ENCODE measurements at regions not wholly inside any gene's neighbourhood (a gene's known extent, or its start where the extent isn't known, plus 50 kb on each side); places are given as distances from the start of the nearest gene placed in this dataset.

- DNase-seq (ENCODE audit: low spot score), result no peak
- in situ Hi-C loops (cut with MboI; ENCODE audit: low sequenced_read_pairs, unreplicated experiment), result no loop called here
- no peak for TF ChIP-seq CTCF (IDR thresholded peaks at IDR 0.05; ENCODE audit: borderline replicate concordance, control extremely low read depth, extremely low read depth, insufficient read depth, missing control alignments)
These were observed 209.5 kb upstream of the CPEB2 start for GRCh38 chr4:14792702-14793227.

- no peak for TF ChIP-seq CTCF (IDR thresholded peaks at IDR 0.05; ENCODE audit: borderline replicate concordance, control extremely low read depth, extremely low read depth, insufficient read depth, missing control alignments)
- in situ Hi-C loops (cut with MboI; ENCODE audit: low sequenced_read_pairs, unreplicated experiment), result no loop called here
- DNase-seq (ENCODE audit: low spot score), result no peak
These were observed 201.3 kb upstream of the CPEB2 start for GRCh38 chr4:14800977-14801376.

GRCh38 chr4:14802596-14802995 lies 199.7 kb upstream of the CPEB2 start:
- no peak for DNase-seq (ENCODE audit: low spot score)
- in situ Hi-C loops (cut with MboI; ENCODE audit: low sequenced_read_pairs, unreplicated experiment), result no loop called here
- TF ChIP-seq CTCF (IDR thresholded peaks at IDR 0.05; ENCODE audit: borderline replicate concordance, control extremely low read depth, extremely low read depth, insufficient read depth, missing control alignments), result no peak

- in situ Hi-C loops (cut with MboI; ENCODE audit: low sequenced_read_pairs, unreplicated experiment), result no loop called here
- no peak for DNase-seq (ENCODE audit: low spot score)
- TF ChIP-seq CTCF (IDR thresholded peaks at IDR 0.05; ENCODE audit: borderline replicate concordance, control extremely low read depth, extremely low read depth, insufficient read depth, missing control alignments), result no peak
These were observed 194.4 kb upstream of the CPEB2 start for GRCh38 chr4:14807856-14808255.

GRCh38 chr4:14809203-14809602 lies 193.1 kb upstream of the CPEB2 start:
- TF ChIP-seq CTCF (IDR thresholded peaks at IDR 0.05; ENCODE audit: borderline replicate concordance, control extremely low read depth, extremely low read depth, insufficient read depth, missing control alignments), result no peak
- no peak for DNase-seq (ENCODE audit: low spot score)
- in situ Hi-C loops (cut with MboI; ENCODE audit: low sequenced_read_pairs, unreplicated experiment), result no loop called here

- DNase-seq (ENCODE audit: low spot score), result no peak
- no peak for TF ChIP-seq CTCF (IDR thresholded peaks at IDR 0.05; ENCODE audit: borderline replicate concordance, control extremely low read depth, extremely low read depth, insufficient read depth, missing control alignments)
- in situ Hi-C loops (cut with MboI; ENCODE audit: low sequenced_read_pairs, unreplicated experiment), result no loop called here
These were observed 192.2 kb upstream of the CPEB2 start for GRCh38 chr4:14810121-14810520.

GRCh38 chr4:14810568-14810967 lies 191.7 kb upstream of the CPEB2 start:
- DNase-seq (ENCODE audit: low spot score), result no peak
- TF ChIP-seq CTCF (IDR thresholded peaks at IDR 0.05; ENCODE audit: borderline replicate concordance, control extremely low read depth, extremely low read depth, insufficient read depth, missing control alignments), result no peak

More at GRCh38 chr4:14810568-14810967, 191.7 kb upstream of the CPEB2 start:
- in situ Hi-C loops (cut with MboI; ENCODE audit: low sequenced_read_pairs, unreplicated experiment), result no loop called here
